ENCODE measurements at regions not wholly inside any gene's neighbourhood (a gene's known extent, or its start where the extent isn't known, plus 50 kb on each side); places are given as distances from the start of the nearest gene placed in this dataset.

DNA sequence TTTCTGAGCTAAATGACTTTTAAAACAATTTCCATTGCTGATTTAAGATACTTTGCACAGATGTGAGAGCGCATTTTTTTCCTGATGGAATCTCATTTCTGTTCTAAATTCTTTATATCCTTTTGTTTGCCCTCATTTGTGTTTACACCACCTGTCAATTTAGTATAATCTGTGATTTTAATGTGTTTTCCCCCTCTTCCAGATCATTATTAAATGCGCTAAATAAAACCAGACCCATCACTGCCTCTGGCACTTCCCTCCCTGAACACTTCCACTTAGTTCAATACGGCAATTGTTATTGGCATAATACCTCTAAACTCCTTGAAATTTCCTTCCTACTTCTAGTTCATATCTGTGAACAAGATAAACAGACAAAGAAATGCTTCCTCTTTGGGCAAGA, 186.9 kb upstream of the ADGRL2 start:
- no peak overlapping the region for H3K27ac ChIP-seq (ENCODE audit: low read depth, low read length)
- no peak overlapping the region for H3K4me3 ChIP-seq (ENCODE audit: low read depth in 1 of 2, low read length in 2 of 2)
- no peaks in the 10 kb centered on the region for H3K4me1 ChIP-seq (ENCODE audit: insufficient read depth, low read length)
- H3K9ac ChIP-seq (ENCODE audit: low read length): no peak overlapping the region
- no peaks in the 10 kb centered on the region for H3K27me3 ChIP-seq (ENCODE audit: control insufficient read depth in 1 of 2, insufficient read depth in 2 of 2, low read length in 2 of 2)
- H3K36me3 ChIP-seq (ENCODE audit: insufficient read depth, low read length): no peaks in the 10 kb centered on the region
- no peaks in the 10 kb centered on the region for H3K9me3 ChIP-seq (ENCODE audit: low read length)

DNA sequence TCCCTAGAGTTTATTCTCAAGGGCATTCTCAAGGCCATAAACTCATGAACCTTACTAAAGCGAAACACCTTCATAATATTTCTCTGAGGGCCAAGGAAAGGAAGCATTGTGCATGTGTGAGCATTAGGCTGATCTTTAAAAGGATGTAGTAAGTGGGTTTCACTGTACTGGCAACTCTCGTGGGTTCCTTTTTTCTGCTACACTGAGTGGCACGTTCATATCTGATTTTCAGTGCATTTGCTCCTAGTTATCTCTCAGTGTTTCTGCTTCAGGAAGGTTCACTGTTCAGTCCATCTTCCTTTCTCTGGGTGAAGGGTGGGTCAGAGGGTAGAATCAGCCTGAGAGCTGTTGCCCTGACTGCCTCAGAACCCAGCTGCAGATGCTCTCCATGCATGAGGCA, 192.8 kb upstream of the ADGRL2 start:
- Histone ChIP-seq H3K27me3 (ENCODE audit: control insufficient read depth in 1 of 2, insufficient read depth in 2 of 2, low read length in 2 of 2) (no peaks in the 10 kb centered on the region), H3K9me3 (ENCODE audit: low read length) (no peaks in the 10 kb centered on the region), H3K4me1 (ENCODE audit: insufficient read depth, low read length) (no peaks in the 10 kb centered on the region), H3K4me3 (ENCODE audit: low read depth in 1 of 2, low read length in 2 of 2) (no peak overlapping the region), H3K36me3 (ENCODE audit: insufficient read depth, low read length) (no peaks in the 10 kb centered on the region), H3K27ac (ENCODE audit: low read depth, low read length) (no peak overlapping the region), H3K9ac (ENCODE audit: low read length) (no peak overlapping the region)

DNA sequence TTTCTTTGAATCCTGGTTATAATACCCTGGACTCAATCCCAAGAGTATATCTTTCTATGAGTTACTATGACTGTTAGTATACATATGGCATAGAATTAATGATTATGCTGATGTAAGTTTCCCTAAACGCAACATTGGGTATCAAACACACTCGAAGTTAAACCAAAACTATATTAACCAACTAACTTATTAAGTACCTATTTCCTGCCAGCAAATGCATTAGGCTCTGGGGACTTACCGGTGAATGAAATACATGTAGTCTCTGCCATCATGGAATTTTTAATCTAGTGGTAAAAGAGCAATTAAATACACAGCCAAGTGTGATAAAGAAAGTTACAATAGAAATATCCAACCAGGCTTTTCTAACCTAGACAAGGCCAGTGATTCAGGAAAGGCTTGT, 193.6 kb upstream of the ADGRL2 start:
- H3K4me3 ChIP-seq (ENCODE audit: low read depth in 1 of 2, low read length in 2 of 2): no peak overlapping the region
- no peak overlapping the region for H3K9ac ChIP-seq (ENCODE audit: low read length)
- no peaks in the 10 kb centered on the region for H3K4me1 ChIP-seq (ENCODE audit: insufficient read depth, low read length)
- no peaks in the 10 kb centered on the region for H3K9me3 ChIP-seq (ENCODE audit: low read length)
- no peaks in the 10 kb centered on the region for H3K36me3 ChIP-seq (ENCODE audit: insufficient read depth, low read length)
- H3K27ac ChIP-seq (ENCODE audit: low read depth, low read length): no peak overlapping the region
- no peaks in the 10 kb centered on the region for H3K27me3 ChIP-seq (ENCODE audit: control insufficient read depth in 1 of 2, insufficient read depth in 2 of 2, low read length in 2 of 2)

DNA sequence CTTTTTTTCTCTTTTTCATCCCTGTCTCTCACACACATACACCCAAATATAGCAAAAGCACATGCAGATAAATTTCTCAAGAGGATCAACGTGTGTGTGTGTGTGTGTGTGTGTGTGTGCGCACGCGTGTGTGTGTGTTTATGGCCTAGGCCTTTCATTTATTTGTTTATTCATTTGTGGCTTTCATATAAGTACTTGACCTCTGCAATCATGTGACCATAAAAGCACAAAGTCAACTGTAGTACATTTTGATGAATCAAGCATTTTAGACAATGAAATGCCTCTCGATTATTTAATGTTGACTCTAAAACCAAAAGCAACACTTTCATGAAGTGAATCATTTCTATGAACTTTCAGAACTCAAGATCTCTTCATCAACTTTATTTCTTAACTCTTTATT, 194.1 kb upstream of the ADGRL2 start:
- Histone ChIP-seq H3K4me1 (ENCODE audit: insufficient read depth, low read length) (no peaks in the 10 kb centered on the region), H3K9ac (ENCODE audit: low read length) (no peak overlapping the region), H3K27me3 (ENCODE audit: control insufficient read depth in 1 of 2, insufficient read depth in 2 of 2, low read length in 2 of 2) (no peaks in the 10 kb centered on the region), H3K9me3 (ENCODE audit: low read length) (no peaks in the 10 kb centered on the region), H3K36me3 (ENCODE audit: insufficient read depth, low read length) (no peaks in the 10 kb centered on the region), H3K27ac (ENCODE audit: low read depth, low read length) (no peak overlapping the region), H3K4me3 (ENCODE audit: low read depth in 1 of 2, low read length in 2 of 2) (no peak overlapping the region)

DNA sequence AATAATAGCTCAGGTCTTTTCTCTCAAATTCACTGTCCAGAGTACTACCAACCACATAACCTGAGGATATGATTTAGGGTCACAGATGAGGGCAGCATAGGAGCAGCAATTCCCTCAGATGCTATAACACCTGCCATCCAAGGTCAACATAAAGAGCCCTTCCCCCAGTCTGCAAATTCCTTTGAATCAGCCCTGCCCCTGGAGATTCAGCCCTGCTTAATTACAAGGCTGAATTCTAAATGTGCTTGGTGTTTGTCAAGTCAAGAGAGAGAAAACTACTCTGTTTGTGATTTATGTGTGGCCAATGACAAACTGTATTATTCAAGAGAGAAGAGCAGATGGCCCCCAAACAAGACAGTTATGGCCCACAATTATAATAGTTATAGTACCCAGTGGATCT, 195.7 kb upstream of the ADGRL2 start:
- no peak overlapping the region for H3K9ac ChIP-seq (ENCODE audit: low read length)
- no peak overlapping the region for H3K27ac ChIP-seq (ENCODE audit: low read depth, low read length)
- H3K36me3 ChIP-seq (ENCODE audit: insufficient read depth, low read length): no peaks in the 10 kb centered on the region
- H3K4me3 ChIP-seq (ENCODE audit: low read depth in 1 of 2, low read length in 2 of 2): no peak overlapping the region
- no peaks in the 10 kb centered on the region for H3K27me3 ChIP-seq (ENCODE audit: control insufficient read depth in 1 of 2, insufficient read depth in 2 of 2, low read length in 2 of 2)
- H3K4me1 ChIP-seq (ENCODE audit: insufficient read depth, low read length): no peaks in the 10 kb centered on the region
- H3K9me3 ChIP-seq (ENCODE audit: low read length): no peaks in the 10 kb centered on the region

DNA sequence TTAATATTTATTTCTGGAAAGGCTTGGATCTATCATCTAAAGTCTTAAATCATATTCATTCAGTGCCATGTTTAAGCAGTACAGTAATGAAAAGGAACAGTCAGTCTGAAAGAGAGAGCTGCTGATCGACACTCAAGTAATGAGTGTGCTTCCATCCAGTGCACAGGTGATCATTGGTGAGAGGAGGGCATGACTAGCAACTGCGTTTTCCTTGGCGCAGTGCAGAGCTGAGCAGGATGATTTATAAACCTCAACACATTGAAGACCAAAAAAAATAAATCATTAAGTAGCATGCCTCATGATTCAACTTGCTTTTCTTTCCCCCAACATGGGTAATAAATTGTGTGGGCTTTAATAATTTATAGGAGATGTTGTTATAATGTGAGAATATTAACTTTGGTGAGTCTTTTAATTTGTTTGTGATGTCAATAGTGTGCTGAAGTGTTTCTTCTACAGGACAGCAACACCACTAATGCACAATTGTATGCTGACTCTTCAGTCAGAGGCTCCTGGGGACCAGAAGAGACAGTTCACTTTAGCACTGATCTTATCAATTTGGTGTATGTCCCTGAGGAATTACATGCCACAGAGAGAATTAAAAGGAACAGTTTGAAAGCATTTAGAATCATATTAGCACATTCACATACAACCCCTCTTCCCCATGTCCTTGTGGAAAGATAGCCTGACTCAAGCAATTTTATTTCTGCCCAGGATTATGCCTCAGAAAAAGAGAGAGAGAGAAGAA, 199.7 kb upstream of the ADGRL2 start:
- Histone ChIP-seq H3K9ac (ENCODE audit: low read length) (no peak overlapping the region), H3K9me3 (ENCODE audit: low read length) (no peaks in the 10 kb centered on the region), H3K27ac (ENCODE audit: low read depth, low read length) (no peak overlapping the region), H3K4me1 (ENCODE audit: insufficient read depth, low read length) (no peaks in the 10 kb centered on the region), H3K4me3 (ENCODE audit: low read depth in 1 of 2, low read length in 2 of 2) (no peak overlapping the region), H3K27me3 (ENCODE audit: control insufficient read depth in 1 of 2, insufficient read depth in 2 of 2, low read length in 2 of 2) (no peaks in the 10 kb centered on the region), H3K36me3 (ENCODE audit: insufficient read depth, low read length) (no peaks in the 10 kb centered on the region)

DNA sequence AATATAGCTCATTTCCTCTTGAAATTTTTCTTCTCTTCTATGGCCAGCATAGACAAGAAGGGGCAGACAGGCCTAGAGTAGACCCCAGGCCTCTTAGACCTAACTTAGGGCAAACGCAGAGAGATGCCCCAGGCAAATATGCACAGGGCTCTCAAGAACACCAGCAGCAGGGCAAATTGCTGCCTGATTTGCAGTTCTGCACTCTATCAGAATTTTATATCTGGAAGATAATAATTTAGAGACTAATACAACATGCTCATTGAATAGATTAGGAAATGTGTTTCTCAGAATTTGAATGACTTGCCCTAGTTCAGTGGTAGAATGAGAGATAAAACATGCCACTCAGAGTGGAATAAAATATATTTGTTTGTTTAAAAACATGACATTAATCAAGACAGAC, 200.4 kb upstream of the ADGRL2 start:
- Histone ChIP-seq H3K9ac (ENCODE audit: low read length) (no peak overlapping the region), H3K27me3 (ENCODE audit: control insufficient read depth in 1 of 2, insufficient read depth in 2 of 2, low read length in 2 of 2) (no peaks in the 10 kb centered on the region), H3K27ac (ENCODE audit: low read depth, low read length) (no peak overlapping the region), H3K9me3 (ENCODE audit: low read length) (no peaks in the 10 kb centered on the region), H3K4me1 (ENCODE audit: insufficient read depth, low read length) (no peaks in the 10 kb centered on the region), H3K4me3 (ENCODE audit: low read depth in 1 of 2, low read length in 2 of 2) (no peak overlapping the region), H3K36me3 (ENCODE audit: insufficient read depth, low read length) (no peaks in the 10 kb centered on the region)

DNA sequence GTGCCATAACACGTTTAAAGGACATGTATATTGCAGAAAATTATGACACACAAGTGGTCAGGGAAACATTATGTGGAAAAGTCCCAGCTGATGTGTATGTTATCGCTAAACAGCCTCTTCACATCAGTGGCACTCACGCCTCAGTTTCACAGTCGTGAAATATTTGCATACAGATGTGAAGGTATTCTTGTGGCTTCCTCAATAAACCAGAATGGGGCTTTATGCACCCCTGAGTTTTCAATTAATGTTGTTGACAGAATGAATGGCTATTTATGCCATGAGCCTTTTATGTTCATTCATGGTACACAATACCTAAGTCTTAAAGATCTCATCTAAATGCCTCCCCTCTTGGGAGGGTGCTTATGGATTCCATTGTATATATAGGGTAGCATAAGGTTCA, 202.1 kb upstream of the ADGRL2 start:
- H3K9ac ChIP-seq (ENCODE audit: low read length): no peak overlapping the region
- H3K4me1 ChIP-seq (ENCODE audit: insufficient read depth, low read length): no peaks in the 10 kb centered on the region
- H3K9me3 ChIP-seq (ENCODE audit: low read length): no peaks in the 10 kb centered on the region
- H3K36me3 ChIP-seq (ENCODE audit: insufficient read depth, low read length): no peaks in the 10 kb centered on the region
- H3K27me3 ChIP-seq (ENCODE audit: control insufficient read depth in 1 of 2, insufficient read depth in 2 of 2, low read length in 2 of 2): no peaks in the 10 kb centered on the region
- H3K27ac ChIP-seq (ENCODE audit: low read depth, low read length): no peak overlapping the region
- no peak overlapping the region for H3K4me3 ChIP-seq (ENCODE audit: low read depth in 1 of 2, low read length in 2 of 2)

DNA sequence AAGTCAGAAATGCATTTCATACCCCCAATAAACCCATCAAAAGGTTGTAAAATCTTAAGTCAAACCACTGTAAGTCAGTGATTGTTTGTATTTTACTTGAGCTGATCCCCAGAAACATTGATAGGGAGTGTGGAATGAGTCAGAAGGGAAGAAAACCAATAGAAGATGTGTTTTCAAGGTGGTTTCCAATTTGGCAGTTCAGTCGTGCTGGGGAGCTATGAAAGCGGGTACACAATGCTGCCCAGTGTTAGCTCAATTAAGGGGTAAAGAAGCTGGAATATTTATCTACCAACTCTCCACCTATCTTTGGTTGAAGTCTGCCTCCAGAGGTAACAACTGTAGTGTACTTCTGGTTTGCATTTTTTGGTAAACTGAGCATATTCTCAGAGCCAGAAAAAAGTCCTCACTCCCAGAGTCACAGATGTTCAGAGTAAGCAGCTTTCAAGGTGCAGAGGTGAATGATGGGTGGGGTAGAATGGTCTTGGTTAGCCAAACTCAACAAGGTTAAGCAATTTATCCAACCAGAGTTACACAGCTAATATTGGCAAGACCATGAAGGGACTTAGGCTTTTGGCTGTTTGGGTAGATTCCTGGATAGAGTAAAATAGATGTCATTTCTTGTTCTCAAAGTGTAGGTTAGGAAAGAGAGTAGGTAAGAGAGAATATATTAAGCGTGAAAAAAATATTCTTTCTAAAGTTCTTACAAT, 202.9 kb upstream of the ADGRL2 start:
- Histone ChIP-seq H3K9me3 (ENCODE audit: low read length) (no peaks in the 10 kb centered on the region), H3K27me3 (ENCODE audit: control insufficient read depth in 1 of 2, insufficient read depth in 2 of 2, low read length in 2 of 2) (no peaks in the 10 kb centered on the region), H3K4me3 (ENCODE audit: low read depth in 1 of 2, low read length in 2 of 2) (no peak overlapping the region), H3K36me3 (ENCODE audit: insufficient read depth, low read length) (no peaks in the 10 kb centered on the region), H3K27ac (ENCODE audit: low read depth, low read length) (no peak overlapping the region), H3K9ac (ENCODE audit: low read length) (no peak overlapping the region), H3K4me1 (ENCODE audit: insufficient read depth, low read length) (no peaks in the 10 kb centered on the region)

DNA sequence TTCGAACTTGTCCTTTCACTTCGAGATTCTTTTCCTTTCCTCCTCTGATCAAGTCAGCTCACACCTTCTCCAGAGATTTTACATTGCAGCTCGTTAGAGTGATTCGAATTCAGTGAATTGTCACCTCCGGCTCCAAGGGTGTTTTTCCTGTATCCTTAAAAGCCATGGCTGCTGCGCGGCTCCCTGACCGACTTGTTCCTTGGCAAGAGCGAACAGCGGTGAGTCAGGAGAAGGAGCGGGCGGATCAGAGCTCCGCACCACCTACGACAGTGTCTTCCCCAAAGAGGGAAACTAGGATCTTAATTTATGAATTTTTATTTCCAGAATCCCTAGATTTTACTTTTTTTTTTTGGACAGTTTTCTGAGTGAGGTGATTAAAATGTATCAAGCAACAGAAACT, 204.4 kb upstream of the ADGRL2 start:
- Histone ChIP-seq H3K9me3 (ENCODE audit: low read length) (no peaks in the 10 kb centered on the region), H3K27me3 (ENCODE audit: control insufficient read depth in 1 of 2, insufficient read depth in 2 of 2, low read length in 2 of 2) (no peaks in the 10 kb centered on the region), H3K4me1 (ENCODE audit: insufficient read depth, low read length) (no peaks in the 10 kb centered on the region), H3K36me3 (ENCODE audit: insufficient read depth, low read length) (no peaks in the 10 kb centered on the region), H3K27ac (ENCODE audit: low read depth, low read length) (no peak overlapping the region), H3K4me3 (ENCODE audit: low read depth in 1 of 2, low read length in 2 of 2) (no peak overlapping the region), H3K9ac (ENCODE audit: low read length) (no peak overlapping the region)

DNA sequence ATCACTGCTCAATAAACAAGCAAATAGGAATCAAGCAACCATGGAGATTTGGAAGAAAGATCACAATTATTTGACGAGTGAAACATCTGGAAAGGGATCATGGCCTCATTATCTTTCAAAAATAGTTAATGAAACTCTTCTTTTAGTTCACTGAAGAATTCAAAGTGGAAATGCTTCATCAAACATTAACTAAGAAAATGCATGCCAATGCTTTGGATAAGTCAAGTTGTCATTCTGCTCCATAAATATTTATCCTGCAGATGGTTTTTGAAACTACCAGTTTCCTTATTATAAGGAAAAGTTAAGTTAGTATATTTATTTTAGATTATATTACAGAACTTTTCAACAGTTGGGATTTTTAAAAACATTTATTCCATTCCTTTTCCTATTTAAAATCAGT, 206.5 kb upstream of the ADGRL2 start:
- no peaks in the 10 kb centered on the region for H3K36me3 ChIP-seq (ENCODE audit: insufficient read depth, low read length)

DNA sequence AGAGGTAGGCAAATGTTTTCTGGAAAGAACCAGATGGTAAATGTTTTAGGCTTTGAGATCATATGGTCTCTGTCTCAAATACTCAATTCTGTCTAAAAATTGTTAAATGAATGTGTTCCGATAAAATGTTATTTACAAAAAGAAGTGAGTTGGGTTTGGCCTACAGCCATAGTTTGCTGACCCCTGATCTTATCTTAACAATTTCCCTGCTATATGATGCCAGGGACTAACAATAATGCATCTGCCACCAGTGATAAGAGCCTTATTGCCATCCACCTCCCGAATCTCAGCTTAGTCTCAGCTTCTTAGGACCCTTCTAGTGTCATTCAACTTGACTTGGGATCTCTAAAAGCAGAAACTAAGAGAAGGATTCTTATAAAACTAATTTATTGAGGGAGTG, 208.5 kb upstream of the ADGRL2 start:
- Histone ChIP-seq H3K4me1 (ENCODE audit: insufficient read depth, low read length) (no peaks in the 10 kb centered on the region), H3K36me3 (ENCODE audit: insufficient read depth, low read length) (no peaks in the 10 kb centered on the region), H3K9ac (ENCODE audit: low read length) (no peak overlapping the region), H3K27ac (ENCODE audit: low read depth, low read length) (no peak overlapping the region), H3K27me3 (ENCODE audit: control insufficient read depth in 1 of 2, insufficient read depth in 2 of 2, low read length in 2 of 2) (no peaks in the 10 kb centered on the region), H3K9me3 (ENCODE audit: low read length) (no peaks in the 10 kb centered on the region), H3K4me3 (ENCODE audit: low read depth in 1 of 2, low read length in 2 of 2) (no peak overlapping the region)

More for the DNA sequence above, 206.5 kb upstream of the ADGRL2 start:
- Histone ChIP-seq H3K27ac (ENCODE audit: low read depth, low read length) (no peak overlapping the region), H3K4me1 (ENCODE audit: insufficient read depth, low read length) (no peaks in the 10 kb centered on the region), H3K4me3 (ENCODE audit: low read depth in 1 of 2, low read length in 2 of 2) (no peak overlapping the region), H3K9ac (ENCODE audit: low read length) (no peak overlapping the region), H3K9me3 (ENCODE audit: low read length) (no peaks in the 10 kb centered on the region), H3K27me3 (ENCODE audit: control insufficient read depth in 1 of 2, insufficient read depth in 2 of 2, low read length in 2 of 2) (no peaks in the 10 kb centered on the region)
